Liver (tissue), 3 donors: ENCODE measurements at regions not wholly inside any gene's neighbourhood (a gene's known extent, or its start where the extent isn't known, plus 50 kb on each side); places are given as distances from the start of the nearest gene placed in this dataset.

ENCODE experiments used
- GABPA ChIP-seq, 2 donors: IDR thresholded peaks in 1 of 2; conservative IDR thresholded peaks in 1 of 2; 2 replicates each; pipeline ENCODE4 v1.6.1; 2016; ENCODE audit warnings: antibody characterized with exemption in 2 of 2, mild to moderate bottlenecking in 1 of 2, moderate library complexity in 1 of 2
- HNF4A ChIP-seq, 2 donors: conservative IDR thresholded peaks; 2 replicates each; pipeline ENCODE4 v1.6.1; 2016; ENCODE audit warnings: antibody characterized with exemption in 2 of 2, mild to moderate bottlenecking in 2 of 2
- REST ChIP-seq: IDR thresholded peaks from 2 replicates; pipeline ENCODE4 v1.6.1; 2016; ENCODE audit warnings: antibody characterized with exemption, mild to moderate bottlenecking
- SP1 ChIP-seq: IDR thresholded peaks from 2 replicates; pipeline ENCODE4 v1.6.1; 2018; ENCODE audit warnings: antibody characterized with exemption, mild to moderate bottlenecking
- TAF1 ChIP-seq: conservative IDR thresholded peaks from 2 replicates; pipeline ENCODE4 v1.6.1; 2016; ENCODE audit warnings: antibody characterized with exemption, mild to moderate bottlenecking
- TF ChIP-seq, protein P1 (sequence below): IDR thresholded peaks from 2 replicates; pipeline ENCODE4 v1.6.1; 2016; ENCODE audit warnings: antibody characterized with exemption
- TF ChIP-seq, protein P2 (sequence below): fragments of 150-350 bp; IDR thresholded peaks from 2 replicates; pipeline ENCODE4 v1.5.1; 2017; ENCODE audit warnings: improper control_type of control experiment, low read depth, low read length; ENCODE audit not compliant: missing input control
- donor health status: healthy.
- donor health status: healthy.

DNA sequence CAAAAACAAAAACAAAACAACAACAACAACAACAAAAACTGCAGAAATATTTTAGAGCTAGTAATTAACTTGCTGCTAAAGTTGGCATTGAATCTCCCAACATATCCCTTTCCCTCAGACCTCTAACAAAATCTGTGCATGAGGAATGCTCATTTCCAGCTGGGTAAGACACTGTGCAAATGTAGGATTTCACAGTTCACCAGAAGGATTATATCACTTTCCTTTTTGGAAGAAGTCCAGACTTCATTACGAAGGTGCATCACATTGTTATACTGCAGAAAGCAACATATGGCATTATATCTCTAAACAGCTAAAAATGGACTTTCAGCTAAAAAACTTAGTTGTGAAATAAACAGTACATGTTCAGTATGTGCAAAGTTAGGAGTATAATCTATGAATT, 341.8 kb downstream of the FSCB start:
- TF ChIP-seq GABPA (IDR thresholded peaks at IDR 0.05 in 1 of 2, conservative IDR thresholded peaks at IDR 0.05 in 1 of 2) (no peak), TAF1 (no peak), REST (no peak), HNF4A (conservative IDR thresholded peaks at IDR 0.05) (no peak), SP1 (no peak)
- TF ChIP-seq, protein P1, sequence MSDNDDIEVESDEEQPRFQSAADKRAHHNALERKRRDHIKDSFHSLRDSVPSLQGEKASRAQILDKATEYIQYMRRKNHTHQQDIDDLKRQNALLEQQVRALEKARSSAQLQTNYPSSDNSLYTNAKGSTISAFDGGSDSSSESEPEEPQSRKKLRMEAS, result no peak
- TF ChIP-seq, protein P2, sequence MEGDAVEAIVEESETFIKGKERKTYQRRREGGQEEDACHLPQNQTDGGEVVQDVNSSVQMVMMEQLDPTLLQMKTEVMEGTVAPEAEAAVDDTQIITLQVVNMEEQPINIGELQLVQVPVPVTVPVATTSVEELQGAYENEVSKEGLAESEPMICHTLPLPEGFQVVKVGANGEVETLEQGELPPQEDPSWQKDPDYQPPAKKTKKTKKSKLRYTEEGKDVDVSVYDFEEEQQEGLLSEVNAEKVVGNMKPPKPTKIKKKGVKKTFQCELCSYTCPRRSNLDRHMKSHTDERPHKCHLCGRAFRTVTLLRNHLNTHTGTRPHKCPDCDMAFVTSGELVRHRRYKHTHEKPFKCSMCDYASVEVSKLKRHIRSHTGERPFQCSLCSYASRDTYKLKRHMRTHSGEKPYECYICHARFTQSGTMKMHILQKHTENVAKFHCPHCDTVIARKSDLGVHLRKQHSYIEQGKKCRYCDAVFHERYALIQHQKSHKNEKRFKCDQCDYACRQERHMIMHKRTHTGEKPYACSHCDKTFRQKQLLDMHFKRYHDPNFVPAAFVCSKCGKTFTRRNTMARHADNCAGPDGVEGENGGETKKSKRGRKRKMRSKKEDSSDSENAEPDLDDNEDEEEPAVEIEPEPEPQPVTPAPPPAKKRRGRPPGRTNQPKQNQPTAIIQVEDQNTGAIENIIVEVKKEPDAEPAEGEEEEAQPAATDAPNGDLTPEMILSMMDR, result no peak
